GM20000 (cell line): ENCODE measurements at regions not wholly inside any gene's neighbourhood (a gene's known extent, or its start where the extent isn't known, plus 50 kb on each side); places are given as distances from the start of the nearest gene placed in this dataset.

Source experiments
- DNase-seq: peaks from one replicate; pipeline ENCODE4 v3.0.0; 2012; ENCODE audit warnings: low spot score
- CTCF ChIP-seq: IDR thresholded peaks from 2 replicates; pipeline ENCODE4 v1.5.1; 2012; ENCODE audit warnings: mild to moderate bottlenecking, control low read depth; ENCODE audit errors: extremely low read depth, missing control alignments

- DNase-seq = no peak
- no peak for TF ChIP-seq CTCF
These were observed 114.9 kb upstream of the ID2 start for GRCh38 chr2:8566774-8567468.

GRCh38 chr2:8567469-8568260 is 114.2 kb upstream of the ID2 start:
- no peak for DNase-seq
- TF ChIP-seq CTCF = no peak

GRCh38 chr2:8568543-8569302 is 113.1 kb upstream of the ID2 start:
- no peak for DNase-seq
- TF ChIP-seq CTCF = no peak

- TF ChIP-seq CTCF = no peak
- DNase-seq = no peak
These were observed 112.4 kb upstream of the ID2 start for GRCh38 chr2:8569332-8569930.

GRCh38 chr2:8570637-8571036 is 111.2 kb upstream of the ID2 start:
- no peak for TF ChIP-seq CTCF
- no peak for DNase-seq

GRCh38 chr2:8571301-8571791 is 110.5 kb upstream of the ID2 start:
- no peak for TF ChIP-seq CTCF
- no peak for DNase-seq
